OCI-LY7 (cell line): ENCODE measurements at regions not wholly inside any gene's neighbourhood (a gene's known extent, or its start where the extent isn't known, plus 50 kb on each side); places are given as distances from the start of the nearest gene placed in this dataset.
"Not testable (repeated sequence)": the region's sequence is repeated elsewhere in the genome, so short reads cannot be mapped to it uniquely, and the experiment has no call there.

Experiments
- BruUV-seq: library from RNA; stranded (reverse); fragments of 400-500 nt; replicated peaks from 2 replicates; lab custom pipeline; 2021; lab: Mats Ljungman, UMichigan
- CTCF ChIA-PET: fragments of 300-600 bp; sonication (Branson Sonifier 250); formaldehyde crosslinking; loops from one replicate; lab custom pipeline; 2022; ENCODE audit warnings: antibody characterized with exemption; ENCODE audit not compliant: unreplicated experiment; lab: Charles Lee
- POLR2A ChIA-PET: fragments of 300-600 bp; sonication (Branson Sonifier 250); formaldehyde crosslinking; loops from one replicate; lab custom pipeline; 2022; ENCODE audit warnings: antibody characterized with exemption; lab: Charles Lee
- DNase-seq: peaks from one replicate; pipeline ENCODE4 v3.0.0-alpha.2; 2015; ENCODE audit warnings: low spot score
- H2AFZ ChIP-seq: fragments of 200-600 bp; sonication (generic), shearing (Covaris generic); 2 replicates; pipeline ENCODE4 v1.6.1; 2014; ENCODE audit warnings: mild to moderate bottlenecking, antibody characterized with exemption, low read length, moderate library complexity
- H3K27ac ChIP-seq: fragments of 200-600 bp; sonication (generic); 2 replicates; pipeline ENCODE4 v1.5.1; 2014; ENCODE audit warnings: mixed run types, low read depth, mild to moderate bottlenecking, moderate library complexity, low read length, inconsistent platforms; ENCODE audit not compliant: poor library complexity, severe bottlenecking
- H3K36me3 ChIP-seq: fragments of 200-600 bp; sonication (generic); 2 replicates; pipeline ENCODE4 v1.6.1; 2014; ENCODE audit warnings: mild to moderate bottlenecking, antibody characterized with exemption, low read length, moderate library complexity, mixed read lengths; ENCODE audit not compliant: insufficient read depth
- H3K4me1 ChIP-seq: fragments of 200-600 bp; sonication (generic); 2 replicates; pipeline ENCODE4 v1.5.1; 2014; ENCODE audit warnings: mild to moderate bottlenecking, low read length; ENCODE audit not compliant: insufficient read depth, poor library complexity, severe bottlenecking
- H3K4me2 ChIP-seq: fragments of 200-600 bp; sonication (generic); 2 replicates; pipeline ENCODE4 v1.6.1; 2014; ENCODE audit warnings: mild to moderate bottlenecking, low read length
- H3K4me3 ChIP-seq: fragments of 200-600 bp; sonication (generic); 2 replicates; pipeline ENCODE4 v1.5.1; 2014; ENCODE audit warnings: mild to moderate bottlenecking, low read depth, low read length; ENCODE audit not compliant: poor library complexity, severe bottlenecking
- H3K79me2 ChIP-seq: fragments of 200-600 bp; sonication (generic); 2 replicates; pipeline ENCODE4 v1.6.1; 2016; ENCODE audit warnings: low read depth, mild to moderate bottlenecking, low read length, moderate library complexity, mixed read lengths; ENCODE audit not compliant: insufficient read depth
- H3K9me2 ChIP-seq: fragments of 200-600 bp; sonication (generic); 2 replicates; pipeline ENCODE4 v1.6.1; 2016; ENCODE audit warnings: mild to moderate bottlenecking, low read length, mixed read lengths; ENCODE audit not compliant: insufficient read depth
- H3K9me3 ChIP-seq: fragments of 200-600 bp; sonication (generic); 2 replicates; pipeline ENCODE4 v1.6.1; 2014; ENCODE audit warnings: mild to moderate bottlenecking, mixed run types, low read length, mixed read lengths
- H4K20me1 ChIP-seq: fragments of 200-600 bp; sonication (generic); 2 replicates; pipeline ENCODE4 v1.6.1; 2014; ENCODE audit warnings: mild to moderate bottlenecking, antibody characterized with exemption, low read length, moderate library complexity, mixed read lengths; ENCODE audit not compliant: insufficient read depth
- EZH2phosphoT487 ChIP-seq: fragments of 200-600 bp; sonication (generic); IDR thresholded peaks from 2 replicates; pipeline ENCODE4 v1.6.1; 2018; ENCODE audit warnings: low read depth, borderline replicate concordance, mild to moderate bottlenecking, mixed run types, antibody characterized with exemption, low read length, moderate library complexity, mixed read lengths
- intact Hi-C: fragments of 100-400 bp; cut with micrococcal nuclease; formaldehyde crosslinking; loops from one replicate; pipeline ENCODE4 v1.10.0; 2022; ENCODE audit not compliant: unreplicated experiment
- TF ChIP-seq, protein P1 (sequence below): fragments of 200-600 bp; sonication (generic); conservative IDR thresholded peaks from 2 replicates; pipeline ENCODE4 v1.5.1; 2014; ENCODE audit warnings: mild to moderate bottlenecking, antibody characterized with exemption, low read length, moderate library complexity, mixed read lengths

DNA sequence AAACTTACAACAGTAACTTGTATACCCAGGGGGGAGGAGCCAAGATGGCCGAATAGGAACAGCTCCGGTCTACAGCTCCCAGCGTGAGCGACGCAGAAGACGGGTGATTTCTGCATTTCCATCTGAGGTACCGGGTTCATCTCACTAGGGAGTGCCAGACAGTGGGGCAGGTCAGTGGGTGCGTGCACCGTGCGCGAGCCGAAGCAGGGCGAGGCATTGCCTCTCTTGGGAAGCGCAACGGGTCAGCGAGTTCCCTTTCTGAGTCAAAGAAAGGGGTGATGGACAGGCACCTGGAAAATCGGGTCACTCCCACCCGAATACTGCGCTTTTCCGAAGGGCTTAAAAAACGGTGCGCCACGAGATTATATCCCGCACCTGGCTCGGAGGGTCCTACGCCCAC is 278.8 kb downstream of the FAM47B start:
- H3K27ac ChIP-seq, H4K20me1 ChIP-seq, H3K79me2 ChIP-seq, DNase-seq, H3K36me3 ChIP-seq, H3K9me2 ChIP-seq, H3K4me3 ChIP-seq, CTCF ChIA-PET, POLR2A ChIA-PET, H3K4me2 ChIP-seq, BruUV-seq, intact Hi-C loops, H3K4me1 ChIP-seq, H3K9me3 ChIP-seq, H2AFZ ChIP-seq: not testable (repeated sequence)

DNA sequence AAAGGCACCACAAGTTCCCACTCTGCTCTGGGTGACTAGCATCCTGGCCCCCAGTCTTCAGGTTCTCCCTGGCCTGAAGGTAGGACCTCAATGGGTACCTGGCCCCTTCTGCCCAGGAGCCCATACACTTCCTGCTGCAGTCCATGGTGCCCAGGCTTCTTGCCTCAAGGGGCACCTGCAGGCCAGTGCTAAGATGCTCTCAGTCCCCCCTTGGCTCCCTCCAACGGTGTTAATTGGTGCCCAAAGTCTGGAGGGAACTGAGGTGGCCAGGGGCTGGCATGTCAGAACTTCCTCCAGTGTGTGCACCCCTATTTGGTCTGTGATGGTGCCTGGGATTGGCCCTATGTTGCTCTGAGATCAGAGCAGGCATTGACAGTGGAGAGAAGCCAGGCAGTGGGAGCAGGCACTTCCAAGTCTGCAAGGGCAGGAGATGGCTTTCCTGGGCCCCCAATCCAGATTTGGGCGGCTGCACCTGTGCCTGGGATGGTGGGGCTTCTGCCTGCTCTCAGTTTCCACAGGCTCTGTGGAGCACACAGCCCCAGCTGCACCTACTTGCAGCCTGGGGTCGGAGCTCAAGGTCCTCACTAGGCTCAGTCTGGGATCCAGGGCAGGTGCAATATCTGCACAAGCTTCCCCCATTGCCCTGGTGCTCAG is 301.6 kb downstream of the FAM47B start:
- no peak overlapping the region for H2AFZ ChIP-seq
- no peaks in the 10 kb centered on the region for H3K4me1 ChIP-seq
- H3K27ac ChIP-seq, result no peak overlapping the region
- no peaks in the 10 kb centered on the region for H3K79me2 ChIP-seq
- intact Hi-C loops, result loop anchor here (10.0 kb wide), 1 partner anchor 979 kb away; no protein-coding TSS in a partner anchor
- no peak for TF ChIP-seq EZH2phosphoT487
- TF ChIP-seq, protein P1, sequence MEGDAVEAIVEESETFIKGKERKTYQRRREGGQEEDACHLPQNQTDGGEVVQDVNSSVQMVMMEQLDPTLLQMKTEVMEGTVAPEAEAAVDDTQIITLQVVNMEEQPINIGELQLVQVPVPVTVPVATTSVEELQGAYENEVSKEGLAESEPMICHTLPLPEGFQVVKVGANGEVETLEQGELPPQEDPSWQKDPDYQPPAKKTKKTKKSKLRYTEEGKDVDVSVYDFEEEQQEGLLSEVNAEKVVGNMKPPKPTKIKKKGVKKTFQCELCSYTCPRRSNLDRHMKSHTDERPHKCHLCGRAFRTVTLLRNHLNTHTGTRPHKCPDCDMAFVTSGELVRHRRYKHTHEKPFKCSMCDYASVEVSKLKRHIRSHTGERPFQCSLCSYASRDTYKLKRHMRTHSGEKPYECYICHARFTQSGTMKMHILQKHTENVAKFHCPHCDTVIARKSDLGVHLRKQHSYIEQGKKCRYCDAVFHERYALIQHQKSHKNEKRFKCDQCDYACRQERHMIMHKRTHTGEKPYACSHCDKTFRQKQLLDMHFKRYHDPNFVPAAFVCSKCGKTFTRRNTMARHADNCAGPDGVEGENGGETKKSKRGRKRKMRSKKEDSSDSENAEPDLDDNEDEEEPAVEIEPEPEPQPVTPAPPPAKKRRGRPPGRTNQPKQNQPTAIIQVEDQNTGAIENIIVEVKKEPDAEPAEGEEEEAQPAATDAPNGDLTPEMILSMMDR, result no peak
- no peaks in the 10 kb centered on the region for H3K9me3 ChIP-seq
- no peaks in the 10 kb centered on the region for H4K20me1 ChIP-seq
- CTCF ChIA-PET, result no interaction called here
- no peak for DNase-seq
- no peak overlapping the region for H3K4me3 ChIP-seq
- POLR2A ChIA-PET, result no interaction called here
- H3K9me2 ChIP-seq, result no peaks in the 10 kb centered on the region
- H3K4me2 ChIP-seq, result no peak overlapping the region
- BruUV-seq, result no TSS peak
- H3K36me3 ChIP-seq, result no peaks in the 10 kb centered on the region

DNA sequence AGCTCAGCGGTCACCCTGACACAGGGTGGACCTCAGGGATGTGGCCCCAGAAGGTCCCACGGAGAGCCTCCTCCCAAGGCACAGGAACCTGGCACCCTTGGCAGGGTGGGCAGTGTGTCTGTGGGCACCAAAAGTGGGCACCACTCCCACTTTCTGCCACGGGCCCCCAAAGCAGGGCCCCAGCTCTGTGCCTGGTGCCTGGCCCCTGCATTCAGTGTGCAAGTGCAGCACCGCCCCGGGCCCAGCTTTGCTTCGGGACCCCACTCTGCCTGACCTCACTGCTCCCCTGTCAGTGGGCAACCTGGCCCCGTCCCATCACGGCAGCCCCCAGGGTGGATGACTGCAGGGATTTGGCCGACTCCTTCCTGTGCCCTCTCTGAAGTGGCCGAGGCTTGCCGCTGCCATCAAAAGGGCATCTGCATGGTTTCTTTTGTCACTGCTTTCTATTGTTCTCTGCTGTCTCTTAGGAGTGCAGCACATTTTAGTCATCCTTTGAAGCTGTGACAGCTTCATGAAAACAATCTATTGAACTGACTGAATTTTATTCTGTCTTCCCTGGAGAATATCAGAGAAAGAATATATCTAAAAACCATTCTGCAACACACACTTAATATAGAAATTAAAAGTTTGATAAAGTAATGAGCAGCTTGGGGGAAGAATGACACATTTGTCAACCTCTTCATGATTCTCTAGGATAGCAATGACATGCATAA is 302.4 kb downstream of the FAM47B start:
- no peak for DNase-seq
- no peak overlapping the region for H3K4me3 ChIP-seq
- no TSS peak for BruUV-seq
- H2AFZ ChIP-seq, result no peak overlapping the region
- ChIA-PET CTCF (no interaction called here), POLR2A (no interaction called here)
- no peaks in the 10 kb centered on the region for H3K4me1 ChIP-seq
- intact Hi-C loops, result loop anchor here (10.0 kb wide), 1 partner anchor 980 kb away; no protein-coding TSS in a partner anchor
- no peaks in the 10 kb centered on the region for H3K9me3 ChIP-seq
- TF ChIP-seq, protein P1, result no peak
- no peak for TF ChIP-seq EZH2phosphoT487
- no peaks in the 10 kb centered on the region for H3K36me3 ChIP-seq
- H3K27ac ChIP-seq, result no peak overlapping the region
- no peaks in the 10 kb centered on the region for H3K79me2 ChIP-seq
- no peaks in the 10 kb centered on the region for H3K9me2 ChIP-seq
- no peaks in the 10 kb centered on the region for H4K20me1 ChIP-seq
- H3K4me2 ChIP-seq, result no peak overlapping the region
